ENCODE measurements at regions not wholly inside any gene's neighbourhood (a gene's known extent, or its start where the extent isn't known, plus 50 kb on each side); places are given as distances from the start of the nearest gene placed in this dataset.
A peak's percentile ranks its signal among the peaks of the same experiment; 100 is the strongest.

DNA sequence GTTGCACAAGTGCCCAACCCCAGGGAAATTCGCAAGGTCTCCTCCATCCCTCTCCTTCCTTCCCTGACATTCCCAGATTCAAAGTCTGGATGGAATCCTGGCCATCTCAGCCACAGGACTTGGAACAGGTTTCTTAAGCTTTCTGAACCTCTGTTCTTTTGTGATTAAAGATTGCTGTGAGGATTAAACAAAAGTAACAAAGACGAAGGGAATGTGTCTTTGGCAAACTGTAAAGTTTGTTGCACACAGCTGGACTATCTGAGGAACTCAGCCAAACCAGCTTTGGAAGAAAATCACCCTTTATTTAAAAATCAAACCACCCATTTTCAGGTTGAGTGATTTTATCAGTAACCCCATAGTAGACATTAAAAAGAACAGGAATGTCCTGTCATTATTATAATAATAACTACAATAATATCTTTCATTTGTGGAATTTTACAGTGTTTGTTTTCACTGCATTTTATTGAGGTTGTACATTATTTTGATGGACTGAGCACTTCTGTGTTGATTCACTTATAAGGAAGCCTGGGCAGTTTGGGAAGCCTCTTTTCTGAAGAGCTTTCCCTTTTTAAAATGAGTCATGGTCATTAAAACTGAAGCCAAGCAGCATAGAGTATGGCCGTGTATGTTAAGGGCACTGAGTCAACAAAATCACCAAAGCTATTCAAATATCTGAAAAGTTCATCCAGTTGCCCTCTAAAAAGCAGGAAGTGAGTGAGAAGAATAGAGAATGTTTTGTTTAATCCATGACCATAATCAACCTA lies 310.2 kb downstream of the AGTPBP1 start (continued):
- TF ChIP-seq, protein P1, sequence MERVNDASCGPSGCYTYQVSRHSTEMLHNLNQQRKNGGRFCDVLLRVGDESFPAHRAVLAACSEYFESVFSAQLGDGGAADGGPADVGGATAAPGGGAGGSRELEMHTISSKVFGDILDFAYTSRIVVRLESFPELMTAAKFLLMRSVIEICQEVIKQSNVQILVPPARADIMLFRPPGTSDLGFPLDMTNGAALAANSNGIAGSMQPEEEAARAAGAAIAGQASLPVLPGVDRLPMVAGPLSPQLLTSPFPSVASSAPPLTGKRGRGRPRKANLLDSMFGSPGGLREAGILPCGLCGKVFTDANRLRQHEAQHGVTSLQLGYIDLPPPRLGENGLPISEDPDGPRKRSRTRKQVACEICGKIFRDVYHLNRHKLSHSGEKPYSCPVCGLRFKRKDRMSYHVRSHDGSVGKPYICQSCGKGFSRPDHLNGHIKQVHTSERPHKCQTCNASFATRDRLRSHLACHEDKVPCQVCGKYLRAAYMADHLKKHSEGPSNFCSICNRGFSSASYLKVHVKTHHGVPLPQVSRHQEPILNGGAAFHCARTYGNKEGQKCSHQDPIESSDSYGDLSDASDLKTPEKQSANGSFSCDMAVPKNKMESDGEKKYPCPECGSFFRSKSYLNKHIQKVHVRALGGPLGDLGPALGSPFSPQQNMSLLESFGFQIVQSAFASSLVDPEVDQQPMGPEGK (tag by site-specific recombination; IDR thresholded peaks at IDR 0.05), result no peak
- TF ChIP-seq, protein P2, sequence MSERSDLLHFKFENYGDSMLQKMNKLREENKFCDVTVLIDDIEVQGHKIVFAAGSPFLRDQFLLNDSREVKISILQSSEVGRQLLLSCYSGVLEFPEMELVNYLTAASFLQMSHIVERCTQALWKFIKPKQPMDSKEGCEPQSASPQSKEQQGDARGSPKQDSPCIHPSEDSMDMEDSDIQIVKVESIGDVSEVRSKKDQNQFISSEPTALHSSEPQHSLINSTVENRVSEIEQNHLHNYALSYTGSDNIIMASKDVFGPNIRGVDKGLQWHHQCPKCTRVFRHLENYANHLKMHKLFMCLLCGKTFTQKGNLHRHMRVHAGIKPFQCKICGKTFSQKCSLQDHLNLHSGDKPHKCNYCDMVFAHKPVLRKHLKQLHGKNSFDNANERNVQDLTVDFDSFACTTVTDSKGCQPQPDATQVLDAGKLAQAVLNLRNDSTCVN (tag by site-specific recombination; optimal IDR thresholded peaks at IDR 0.05), result no peak
- TF ChIP-seq BCL11A (tag by site-specific recombination; IDR thresholded peaks at IDR 0.05; ENCODE audit: low read depth) (no peak), ZEB2 (tag by site-specific recombination; IDR thresholded peaks at IDR 0.05) (no peak; the same call in 1 of the 2 replicates), ZNF707 (tag by site-specific recombination; IDR thresholded peaks at IDR 0.05) (no peak), OSR2 (tag by site-specific recombination; IDR thresholded peaks at IDR 0.05) (peak; percentile 61), HOXD13 (CRISPR knock-in tag; IDR thresholded peaks at IDR 0.05; ENCODE audit: borderline replicate concordance) (no peak), ZBTB21 (tag by site-specific recombination; IDR thresholded peaks at IDR 0.05) (no peak), ZSCAN23 (tag by site-specific recombination; IDR thresholded peaks at IDR 0.05) (no peak), ZNF248 (tag by site-specific recombination; IDR thresholded peaks at IDR 0.05) (no peak), ZNF561 (tag by site-specific recombination; IDR thresholded peaks at IDR 0.05; ENCODE audit: borderline replicate concordance) (0 out of 2 replicates have a peak, but pooled peaks have one; percentile 43), ZSCAN16 (tag by site-specific recombination; IDR thresholded peaks at IDR 0.05) (0 out of 2 replicates have a peak, but pooled peaks have one; percentile 57), ZNF302 (tag by site-specific recombination; IDR thresholded peaks at IDR 0.05; ENCODE audit: low read depth) (no peak), ZNF530 (tag by site-specific recombination; IDR thresholded peaks at IDR 0.05; ENCODE audit: low read depth) (no peak), IKZF3 (tag by site-specific recombination; IDR thresholded peaks at IDR 0.05) (peak; percentile 28; the same call in 1 of the 2 replicates), ZNF184 (tag by site-specific recombination; IDR thresholded peaks at IDR 0.05) (no peak), ZNF768 (tag by site-specific recombination; IDR thresholded peaks at IDR 0.05) (no peak), TRIM28 (IDR thresholded peaks at IDR 0.05; ENCODE audit: borderline replicate concordance, low read length) (no peak), ZNF544 (tag by site-specific recombination; IDR thresholded peaks at IDR 0.05) (no peak), HOXC10 (CRISPR knock-in tag; IDR thresholded peaks at IDR 0.05) (no peak), KLF10 (tag by site-specific recombination; IDR thresholded peaks at IDR 0.05) (peak; percentile 20; the same call in 1 of the 2 replicates)
- TF ChIP-seq, protein P3, sequence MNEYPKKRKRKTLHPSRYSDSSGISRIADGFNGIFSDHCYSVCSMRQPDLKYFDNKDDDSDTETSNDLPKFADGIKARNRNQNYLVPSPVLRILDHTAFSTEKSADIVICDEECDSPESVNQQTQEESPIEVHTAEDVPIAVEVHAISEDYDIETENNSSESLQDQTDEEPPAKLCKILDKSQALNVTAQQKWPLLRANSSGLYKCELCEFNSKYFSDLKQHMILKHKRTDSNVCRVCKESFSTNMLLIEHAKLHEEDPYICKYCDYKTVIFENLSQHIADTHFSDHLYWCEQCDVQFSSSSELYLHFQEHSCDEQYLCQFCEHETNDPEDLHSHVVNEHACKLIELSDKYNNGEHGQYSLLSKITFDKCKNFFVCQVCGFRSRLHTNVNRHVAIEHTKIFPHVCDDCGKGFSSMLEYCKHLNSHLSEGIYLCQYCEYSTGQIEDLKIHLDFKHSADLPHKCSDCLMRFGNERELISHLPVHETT (tag by site-specific recombination; IDR thresholded peaks at IDR 0.05), result no peak
- TF ChIP-seq, protein P4, sequence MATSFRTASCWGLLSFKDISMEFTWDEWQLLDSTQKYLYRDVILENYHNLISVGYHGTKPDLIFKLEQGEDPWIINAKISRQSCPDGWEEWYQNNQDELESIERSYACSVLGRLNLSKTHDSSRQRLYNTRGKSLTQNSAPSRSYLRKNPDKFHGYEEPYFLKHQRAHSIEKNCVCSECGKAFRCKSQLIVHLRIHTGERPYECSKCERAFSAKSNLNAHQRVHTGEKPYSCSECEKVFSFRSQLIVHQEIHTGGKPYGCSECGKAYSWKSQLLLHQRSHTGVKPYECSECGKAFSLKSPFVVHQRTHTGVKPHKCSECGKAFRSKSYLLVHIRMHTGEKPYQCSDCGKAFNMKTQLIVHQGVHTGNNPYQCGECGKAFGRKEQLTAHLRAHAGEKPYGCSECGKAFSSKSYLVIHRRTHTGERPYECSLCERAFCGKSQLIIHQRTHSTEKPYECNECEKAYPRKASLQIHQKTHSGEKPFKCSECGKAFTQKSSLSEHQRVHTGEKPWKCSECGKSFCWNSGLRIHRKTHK (tag by site-specific recombination; IDR thresholded peaks at IDR 0.05), result no peak
- TF ChIP-seq, protein P5, sequence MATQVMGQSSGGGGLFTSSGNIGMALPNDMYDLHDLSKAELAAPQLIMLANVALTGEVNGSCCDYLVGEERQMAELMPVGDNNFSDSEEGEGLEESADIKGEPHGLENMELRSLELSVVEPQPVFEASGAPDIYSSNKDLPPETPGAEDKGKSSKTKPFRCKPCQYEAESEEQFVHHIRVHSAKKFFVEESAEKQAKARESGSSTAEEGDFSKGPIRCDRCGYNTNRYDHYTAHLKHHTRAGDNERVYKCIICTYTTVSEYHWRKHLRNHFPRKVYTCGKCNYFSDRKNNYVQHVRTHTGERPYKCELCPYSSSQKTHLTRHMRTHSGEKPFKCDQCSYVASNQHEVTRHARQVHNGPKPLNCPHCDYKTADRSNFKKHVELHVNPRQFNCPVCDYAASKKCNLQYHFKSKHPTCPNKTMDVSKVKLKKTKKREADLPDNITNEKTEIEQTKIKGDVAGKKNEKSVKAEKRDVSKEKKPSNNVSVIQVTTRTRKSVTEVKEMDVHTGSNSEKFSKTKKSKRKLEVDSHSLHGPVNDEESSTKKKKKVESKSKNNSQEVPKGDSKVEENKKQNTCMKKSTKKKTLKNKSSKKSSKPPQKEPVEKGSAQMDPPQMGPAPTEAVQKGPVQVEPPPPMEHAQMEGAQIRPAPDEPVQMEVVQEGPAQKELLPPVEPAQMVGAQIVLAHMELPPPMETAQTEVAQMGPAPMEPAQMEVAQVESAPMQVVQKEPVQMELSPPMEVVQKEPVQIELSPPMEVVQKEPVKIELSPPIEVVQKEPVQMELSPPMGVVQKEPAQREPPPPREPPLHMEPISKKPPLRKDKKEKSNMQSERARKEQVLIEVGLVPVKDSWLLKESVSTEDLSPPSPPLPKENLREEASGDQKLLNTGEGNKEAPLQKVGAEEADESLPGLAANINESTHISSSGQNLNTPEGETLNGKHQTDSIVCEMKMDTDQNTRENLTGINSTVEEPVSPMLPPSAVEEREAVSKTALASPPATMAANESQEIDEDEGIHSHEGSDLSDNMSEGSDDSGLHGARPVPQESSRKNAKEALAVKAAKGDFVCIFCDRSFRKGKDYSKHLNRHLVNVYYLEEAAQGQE (tag by site-specific recombination; IDR thresholded peaks at IDR 0.05), result no peak
- TF ChIP-seq, protein P6, sequence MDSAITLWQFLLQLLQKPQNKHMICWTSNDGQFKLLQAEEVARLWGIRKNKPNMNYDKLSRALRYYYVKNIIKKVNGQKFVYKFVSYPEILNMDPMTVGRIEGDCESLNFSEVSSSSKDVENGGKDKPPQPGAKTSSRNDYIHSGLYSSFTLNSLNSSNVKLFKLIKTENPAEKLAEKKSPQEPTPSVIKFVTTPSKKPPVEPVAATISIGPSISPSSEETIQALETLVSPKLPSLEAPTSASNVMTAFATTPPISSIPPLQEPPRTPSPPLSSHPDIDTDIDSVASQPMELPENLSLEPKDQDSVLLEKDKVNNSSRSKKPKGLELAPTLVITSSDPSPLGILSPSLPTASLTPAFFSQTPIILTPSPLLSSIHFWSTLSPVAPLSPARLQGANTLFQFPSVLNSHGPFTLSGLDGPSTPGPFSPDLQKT (IDR thresholded peaks at IDR 0.05; ENCODE audit: borderline replicate concordance, low read depth, low read length), result no peak
- TF ChIP-seq, protein P7, sequence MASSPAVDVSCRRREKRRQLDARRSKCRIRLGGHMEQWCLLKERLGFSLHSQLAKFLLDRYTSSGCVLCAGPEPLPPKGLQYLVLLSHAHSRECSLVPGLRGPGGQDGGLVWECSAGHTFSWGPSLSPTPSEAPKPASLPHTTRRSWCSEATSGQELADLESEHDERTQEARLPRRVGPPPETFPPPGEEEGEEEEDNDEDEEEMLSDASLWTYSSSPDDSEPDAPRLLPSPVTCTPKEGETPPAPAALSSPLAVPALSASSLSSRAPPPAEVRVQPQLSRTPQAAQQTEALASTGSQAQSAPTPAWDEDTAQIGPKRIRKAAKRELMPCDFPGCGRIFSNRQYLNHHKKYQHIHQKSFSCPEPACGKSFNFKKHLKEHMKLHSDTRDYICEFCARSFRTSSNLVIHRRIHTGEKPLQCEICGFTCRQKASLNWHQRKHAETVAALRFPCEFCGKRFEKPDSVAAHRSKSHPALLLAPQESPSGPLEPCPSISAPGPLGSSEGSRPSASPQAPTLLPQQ (tag by site-specific recombination; IDR thresholded peaks at IDR 0.05), result peak; percentile 74
